ENCODE measurements at regions not wholly inside any gene's neighbourhood (a gene's known extent, or its start where the extent isn't known, plus 50 kb on each side); places are given as distances from the start of the nearest gene placed in this dataset.

DNA sequence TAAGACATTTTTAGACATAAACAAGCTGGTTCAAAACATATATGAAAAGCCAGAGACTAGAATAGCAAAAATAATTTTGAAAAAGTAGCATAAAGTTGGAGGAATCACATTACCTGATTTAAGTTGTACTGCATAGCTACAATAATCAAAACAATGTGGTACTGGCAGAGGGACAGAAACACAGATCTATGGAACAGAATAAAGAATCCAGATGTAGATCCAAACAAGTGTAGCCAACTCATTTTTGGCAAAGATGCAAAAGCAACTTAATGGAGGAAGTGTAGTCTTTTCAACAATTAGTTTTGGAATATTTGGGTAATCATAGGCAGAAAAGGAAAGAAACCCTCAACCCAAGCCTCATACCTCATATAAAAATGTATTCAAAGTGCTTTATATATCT lies 278.7 kb upstream of the ZNF521 start:
- DNase-seq, result no peak

GRCh38 chr18:25621682-25622081 lies 269.7 kb upstream of the ZNF521 start:
- no peak for DNase-seq

DNA sequence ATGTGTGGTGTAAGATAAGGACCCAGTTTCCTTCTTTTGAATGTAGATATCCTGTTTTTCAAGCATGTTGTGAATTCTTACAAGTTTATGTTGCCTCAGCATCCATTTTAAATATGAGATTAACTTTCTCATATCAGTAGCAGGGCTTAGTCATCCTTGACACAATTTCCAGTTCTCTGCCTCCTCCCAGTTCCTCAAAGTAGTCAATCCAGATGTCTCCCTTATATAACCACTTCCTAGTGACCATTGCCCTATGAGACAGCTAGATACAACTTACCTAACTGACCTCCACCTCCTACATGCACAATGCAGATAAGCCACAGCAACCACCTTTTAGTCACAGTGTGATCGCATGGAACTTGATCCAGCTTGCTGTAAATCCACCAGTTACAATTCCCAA lies 269.2 kb upstream of the ZNF521 start:
- DNase-seq, result no peak

DNA sequence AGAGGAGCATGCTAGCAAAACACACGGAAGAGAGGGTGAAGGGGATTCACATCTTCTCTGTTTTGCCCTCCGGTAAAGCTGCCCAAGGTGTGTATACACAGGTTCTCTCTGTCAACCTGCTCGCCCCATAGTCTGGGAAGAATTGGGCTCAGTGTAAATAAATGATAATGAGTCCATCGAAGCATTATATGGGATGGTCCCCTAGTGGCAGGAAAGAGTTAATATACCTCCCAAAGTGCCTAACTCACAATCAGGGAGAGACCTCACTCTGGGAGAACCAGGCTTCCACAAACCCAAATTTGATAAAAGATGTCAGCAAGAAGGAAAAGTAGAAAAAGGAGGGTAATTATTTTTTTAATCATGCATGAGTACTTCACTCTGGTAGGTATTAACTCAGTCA lies 262.2 kb upstream of the ZNF521 start:
- no peak for DNase-seq

- DNase-seq, result no peak
Observed at GRCh38 chr18:25612466-25612865, 260.5 kb upstream of the ZNF521 start.

- DNase-seq, result no peak
Observed at GRCh38 chr18:25608091-25608490, 256.1 kb upstream of the ZNF521 start.

- no peak for DNase-seq
Observed at GRCh38 chr18:25604894-25605597, 253.1 kb upstream of the ZNF521 start.

DNA sequence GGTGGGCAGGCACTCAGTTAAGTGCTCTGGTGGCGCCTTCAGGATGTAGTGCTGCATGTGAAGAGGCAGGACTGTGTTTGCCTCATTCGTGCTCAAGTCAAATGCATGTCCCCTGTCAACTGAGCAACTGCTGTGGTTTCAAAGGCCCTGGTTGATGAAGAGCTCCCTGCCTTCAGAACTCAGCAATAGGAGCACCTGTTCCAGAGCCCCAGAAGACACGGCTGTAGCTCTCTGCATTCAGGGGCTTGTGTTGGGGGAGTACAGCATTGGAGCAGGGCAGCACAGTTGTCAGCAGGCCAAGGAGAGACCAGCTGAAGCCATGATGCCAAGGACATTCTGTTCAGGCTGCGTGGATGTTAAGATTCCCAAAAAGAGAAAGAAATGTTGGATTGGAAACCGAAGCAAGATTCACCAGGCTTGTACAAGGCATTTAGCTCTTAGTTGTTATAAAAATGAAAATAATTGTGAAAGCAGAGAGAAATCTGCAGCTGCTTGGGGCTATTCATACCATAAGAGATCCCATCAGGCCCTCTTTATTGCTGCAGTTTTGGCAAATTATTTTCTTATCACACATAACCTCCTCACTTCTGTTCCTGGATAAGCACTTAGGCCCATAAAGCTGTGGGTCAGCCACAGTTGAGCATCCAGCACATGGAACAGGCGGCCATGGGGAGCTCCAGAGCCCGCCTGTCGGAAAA lies 252.4 kb upstream of the ZNF521 start:
- DNase-seq, result no peak

- no peak for DNase-seq
Observed at GRCh38 chr18:25599443-25599842, 247.5 kb upstream of the ZNF521 start.

DNA sequence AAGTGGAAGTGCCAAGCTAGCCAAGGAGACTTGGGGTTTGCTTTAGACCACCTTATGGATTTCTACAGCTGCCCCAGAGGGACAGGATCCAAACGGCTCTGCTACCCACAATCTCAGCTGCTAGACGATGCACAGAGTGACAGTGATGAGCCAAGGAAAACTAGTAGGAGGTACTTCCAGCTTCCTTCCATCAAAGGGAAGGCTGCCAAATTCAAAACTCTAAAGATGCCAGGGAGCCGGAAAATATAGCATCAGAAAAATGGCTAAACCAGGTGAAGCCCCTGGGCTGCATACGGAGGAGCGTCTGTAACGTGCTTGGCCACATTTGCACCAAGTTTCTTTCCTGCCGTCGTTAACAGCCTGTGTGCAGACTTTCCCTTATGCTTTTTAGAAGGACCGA lies 245.5 kb upstream of the ZNF521 start:
- no peak for DNase-seq

- DNase-seq, result no peak
Observed at GRCh38 chr18:25595274-25596060, 243.5 kb upstream of the ZNF521 start.

- DNase-seq, result no peak
Observed at GRCh38 chr18:25594351-25594750, 242.4 kb upstream of the ZNF521 start.

DNA sequence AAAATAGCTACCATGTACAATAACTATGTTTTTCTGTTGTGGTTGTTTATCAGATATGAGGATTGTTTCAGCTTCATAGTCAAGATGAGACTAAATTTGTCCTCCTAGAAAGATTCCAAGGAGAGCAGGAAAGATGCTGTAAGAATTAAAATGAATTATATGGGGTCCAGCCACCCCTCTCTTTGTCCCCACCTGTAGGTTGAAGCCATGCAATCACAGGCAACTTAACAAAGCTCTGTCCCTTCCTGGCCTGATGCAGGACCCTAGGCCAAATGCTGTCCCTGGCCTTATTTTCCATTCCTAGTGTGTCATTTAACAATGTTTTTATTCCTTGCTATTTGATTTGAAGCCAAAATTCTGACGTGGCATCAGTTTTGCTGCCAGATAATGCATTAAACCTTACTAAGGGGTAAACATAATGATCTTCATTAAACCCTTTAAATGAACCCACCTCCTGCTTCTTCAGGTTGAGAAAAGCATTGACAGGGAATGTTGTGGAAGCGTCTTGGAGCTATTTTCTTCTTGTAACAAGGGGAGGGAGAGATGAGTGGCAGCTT lies 240.9 kb upstream of the ZNF521 start:
- no peak for DNase-seq

DNA sequence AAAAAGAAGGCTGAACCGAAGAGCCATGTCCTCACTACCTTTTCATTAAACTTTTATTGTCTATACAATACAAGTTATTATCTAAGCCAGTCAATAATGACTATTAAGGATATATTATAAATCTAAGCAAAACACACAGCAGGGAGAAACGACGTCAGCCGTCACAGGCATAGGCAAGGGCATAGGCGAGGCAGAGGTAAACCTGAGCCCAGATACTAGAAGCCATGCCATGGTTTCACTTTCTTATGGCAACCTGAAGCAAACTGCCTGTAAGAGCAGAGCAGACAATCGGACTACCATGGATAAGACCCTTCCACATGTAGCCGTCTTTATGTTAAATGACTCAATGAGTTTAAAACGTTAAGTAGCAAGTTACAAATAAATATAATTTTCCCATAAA lies 238.5 kb upstream of the ZNF521 start:
- DNase-seq, result no peak

- no peak for DNase-seq
Observed at GRCh38 chr18:25587545-25587944, 235.6 kb upstream of the ZNF521 start.

DNA sequence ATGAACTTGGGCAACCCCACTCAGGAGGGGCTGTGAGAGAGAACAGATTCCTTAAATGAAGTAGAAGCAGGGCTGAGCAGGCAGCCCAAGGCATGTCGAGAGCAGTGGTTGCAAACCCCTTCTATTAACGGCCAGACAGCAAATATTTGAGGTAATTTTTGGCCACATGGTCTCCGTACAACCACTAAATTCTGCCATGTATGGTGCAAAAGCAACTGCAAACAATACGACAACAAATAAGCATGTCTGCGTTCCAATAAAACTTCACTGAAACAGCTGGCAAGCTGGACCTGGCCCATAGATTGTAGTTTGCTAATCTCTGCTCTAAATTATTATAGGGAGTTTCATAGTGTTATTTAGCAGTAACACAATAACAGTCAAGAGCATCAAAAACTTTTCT lies 217.0 kb upstream of the ZNF521 start:
- DNase-seq, result no peak

DNA sequence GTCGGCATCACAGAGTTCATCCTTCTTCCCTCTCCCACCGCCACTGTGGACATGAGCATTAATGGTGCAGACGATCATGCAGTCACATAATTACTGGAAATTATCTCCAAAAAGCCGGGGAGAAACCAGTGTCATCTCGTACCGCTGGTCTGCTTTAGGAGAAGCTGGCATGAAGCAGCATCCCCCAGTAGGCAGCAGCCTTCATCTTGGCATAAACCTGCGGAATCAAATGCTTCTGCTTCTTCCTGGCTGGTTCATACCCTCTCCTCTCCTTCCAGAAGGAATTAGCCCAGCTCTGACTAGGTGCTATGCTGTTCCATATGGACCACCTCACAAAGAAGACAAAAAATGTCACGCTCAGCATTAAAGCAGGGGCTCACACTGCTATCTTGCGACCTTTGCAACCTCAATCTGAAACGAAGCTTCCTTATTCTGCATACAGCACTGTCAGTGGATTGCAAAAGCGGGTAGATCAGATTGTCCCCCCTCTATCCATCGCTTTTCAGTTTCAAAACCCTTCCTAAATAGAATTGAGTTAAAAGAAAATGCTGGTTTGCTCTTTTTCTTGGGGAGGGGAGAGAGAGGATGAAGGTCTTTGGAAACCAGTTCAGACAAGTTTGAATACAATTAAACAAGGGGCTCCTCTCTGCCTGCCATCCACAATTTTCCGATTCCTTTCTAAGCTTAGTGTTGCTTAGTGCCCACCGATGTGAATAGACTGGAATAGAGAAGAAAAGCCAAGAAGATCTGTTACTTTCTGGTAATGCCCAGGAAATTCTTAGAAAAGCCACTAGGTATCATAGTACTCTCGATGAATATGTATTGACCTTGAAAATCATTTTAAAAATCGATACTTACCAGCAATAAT lies 212.1 kb upstream of the ZNF521 start:
- no peak for DNase-seq

DNA sequence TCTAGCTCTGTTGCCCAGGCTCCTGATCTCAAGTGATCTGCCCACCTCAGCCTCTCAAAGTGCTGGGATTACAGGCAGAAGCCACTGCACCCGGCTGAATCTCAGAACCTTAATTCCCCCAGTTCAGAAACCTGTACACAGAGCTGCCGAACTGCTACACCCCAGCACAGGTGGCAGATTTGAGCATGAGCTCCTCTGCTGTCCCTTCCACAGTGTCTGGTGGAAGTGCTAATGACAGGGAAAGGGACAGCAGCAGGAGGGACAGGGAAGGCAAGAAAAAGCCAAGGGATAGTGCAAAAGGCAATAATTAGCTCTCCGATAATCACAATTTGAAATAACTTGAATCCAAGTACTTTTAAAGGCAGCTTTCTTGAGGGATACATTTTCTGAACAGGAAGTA lies 211.4 kb upstream of the ZNF521 start:
- DNase-seq, result no peak

DNA sequence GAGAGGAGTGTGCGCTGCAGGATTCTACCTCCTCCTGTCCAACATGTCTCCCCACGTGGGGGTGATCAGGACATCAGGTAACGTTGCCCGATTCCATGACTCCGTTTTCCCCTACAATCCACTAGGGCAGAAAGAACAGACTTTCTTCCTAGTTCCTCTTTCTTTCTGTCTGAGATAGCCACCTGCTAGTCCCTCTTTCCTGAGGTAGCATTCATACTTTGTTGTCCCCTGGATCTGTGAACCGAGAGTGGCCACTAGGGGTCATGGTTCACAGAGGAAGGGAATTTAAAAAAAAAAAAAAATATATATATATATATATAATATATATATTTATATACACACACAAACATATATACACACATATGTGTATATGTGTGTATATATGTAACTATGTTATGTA lies 210.0 kb upstream of the ZNF521 start:
- no peak for DNase-seq

DNA sequence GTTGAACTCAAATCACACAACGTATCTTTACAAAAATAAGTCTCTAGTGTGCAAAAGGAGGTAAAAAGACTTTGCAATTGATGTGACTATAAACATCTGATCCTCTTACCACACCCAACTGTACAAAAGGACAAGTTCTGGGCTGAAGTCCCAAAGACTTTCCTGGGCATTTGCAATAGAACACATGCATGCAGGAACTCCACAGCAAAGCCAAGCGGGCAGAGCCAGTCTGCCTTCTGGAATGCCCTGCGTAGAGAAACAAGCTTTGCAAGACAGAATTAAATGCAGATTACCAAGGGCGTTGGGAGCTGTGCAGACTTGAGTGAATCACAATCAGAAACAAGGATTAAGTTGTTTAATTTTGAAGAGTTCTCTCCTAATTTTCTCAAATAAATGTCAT lies 208.4 kb upstream of the ZNF521 start:
- DNase-seq, result no peak

DNA sequence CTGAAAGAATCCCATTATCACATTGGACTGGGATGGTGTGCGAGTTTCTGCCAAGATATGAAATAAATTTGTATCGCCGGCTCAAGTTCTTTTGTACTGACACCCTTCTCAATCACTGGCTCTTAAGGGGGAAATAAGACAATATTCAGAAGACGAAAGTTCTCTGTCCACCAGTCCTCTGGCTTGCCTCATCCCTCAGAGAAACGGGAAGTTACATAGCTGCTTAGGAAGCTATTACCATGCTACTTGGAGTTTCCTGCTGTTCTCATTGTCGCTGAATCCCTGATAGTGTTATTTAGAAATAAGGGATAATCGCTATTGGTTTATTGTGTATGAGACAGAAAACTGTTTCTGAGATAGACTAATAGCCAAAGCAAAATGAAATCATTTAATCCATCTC lies 205.0 kb upstream of the ZNF521 start:
- DNase-seq, result no peak

- DNase-seq, result no peak
Observed at GRCh38 chr18:25553631-25554263, 201.8 kb upstream of the ZNF521 start.

All from activated T-cell treated with anti-CD3 and anti-CD28 coated beads for 4 hours (primary cell).